ENCODE measurements at regions not wholly inside any gene's neighbourhood (a gene's known extent, or its start where the extent isn't known, plus 50 kb on each side); places are given as distances from the start of the nearest gene placed in this dataset.

GRCh38 chrX:25573631-25574030 lies 557.9 kb upstream of the ARX start:
- no peak for TF ChIP-seq POLR2A (IDR thresholded peaks at IDR 0.05)
- no peak for TF ChIP-seq EP300 (IDR thresholded peaks at IDR 0.05; ENCODE audit: low read depth)
- TF ChIP-seq POLR2AphosphoS5 (IDR thresholded peaks at IDR 0.05) = no peak
- TF ChIP-seq, protein P1, sequence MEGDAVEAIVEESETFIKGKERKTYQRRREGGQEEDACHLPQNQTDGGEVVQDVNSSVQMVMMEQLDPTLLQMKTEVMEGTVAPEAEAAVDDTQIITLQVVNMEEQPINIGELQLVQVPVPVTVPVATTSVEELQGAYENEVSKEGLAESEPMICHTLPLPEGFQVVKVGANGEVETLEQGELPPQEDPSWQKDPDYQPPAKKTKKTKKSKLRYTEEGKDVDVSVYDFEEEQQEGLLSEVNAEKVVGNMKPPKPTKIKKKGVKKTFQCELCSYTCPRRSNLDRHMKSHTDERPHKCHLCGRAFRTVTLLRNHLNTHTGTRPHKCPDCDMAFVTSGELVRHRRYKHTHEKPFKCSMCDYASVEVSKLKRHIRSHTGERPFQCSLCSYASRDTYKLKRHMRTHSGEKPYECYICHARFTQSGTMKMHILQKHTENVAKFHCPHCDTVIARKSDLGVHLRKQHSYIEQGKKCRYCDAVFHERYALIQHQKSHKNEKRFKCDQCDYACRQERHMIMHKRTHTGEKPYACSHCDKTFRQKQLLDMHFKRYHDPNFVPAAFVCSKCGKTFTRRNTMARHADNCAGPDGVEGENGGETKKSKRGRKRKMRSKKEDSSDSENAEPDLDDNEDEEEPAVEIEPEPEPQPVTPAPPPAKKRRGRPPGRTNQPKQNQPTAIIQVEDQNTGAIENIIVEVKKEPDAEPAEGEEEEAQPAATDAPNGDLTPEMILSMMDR (IDR thresholded peaks at IDR 0.05) = no peak
- H3K4me1 ChIP-seq = no peaks in the 10 kb centered on the region
- H3K36me3 ChIP-seq = no peaks in the 10 kb centered on the region
- intact Hi-C loops (cut with DNase I; ENCODE audit: low total_unique reads) (no loop called here), in situ Hi-C loops (cut with MboI; ENCODE audit: low pct_ligation_motif_present in 1 of 4, low pct_unique_long_range_greater_than_20kb in 1 of 4, low sequenced_read_pairs in 3 of 4) (no loop called here)
- H3K27me3 ChIP-seq = no peaks in the 10 kb centered on the region
- H3K27ac ChIP-seq = no peak overlapping the region
- no peak for DNase-seq
- no peaks in the 10 kb centered on the region for H3K9me3 ChIP-seq
- no peak overlapping the region for H3K4me3 ChIP-seq

DNA sequence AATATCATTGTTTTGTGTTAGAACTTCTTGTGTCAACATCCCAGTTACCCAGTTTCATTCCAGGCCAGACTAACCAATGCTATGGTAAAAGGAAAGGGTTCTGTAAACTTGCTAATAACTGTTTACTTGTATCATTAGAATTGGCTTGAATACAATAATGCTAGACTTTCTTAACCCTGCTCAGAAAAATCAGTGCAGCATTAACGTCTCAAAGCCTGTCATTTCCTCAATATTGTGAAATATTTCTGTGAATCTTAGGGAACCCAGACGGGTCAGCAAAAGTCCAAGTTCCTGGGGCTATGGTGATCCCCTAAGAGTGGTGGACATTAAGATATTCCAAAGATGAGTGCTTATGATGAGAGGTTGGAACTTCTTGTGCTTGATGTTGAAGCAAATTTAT lies 541.2 kb upstream of the MAGEB18 start:
- Histone ChIP-seq H3K36me3 (no peaks in the 10 kb centered on the region), H3K4me1 (no peaks in the 10 kb centered on the region), H3K27me3 (no peaks in the 10 kb centered on the region), H3K4me3 (no peak overlapping the region), H3K27ac (no peak overlapping the region), H3K9me3 (no peaks in the 10 kb centered on the region)
- no peak for TF ChIP-seq POLR2AphosphoS5 (IDR thresholded peaks at IDR 0.05)
- no peak for TF ChIP-seq EP300 (IDR thresholded peaks at IDR 0.05; ENCODE audit: low read depth)
- no peak for TF ChIP-seq POLR2A (IDR thresholded peaks at IDR 0.05)
- TF ChIP-seq, protein P1 (IDR thresholded peaks at IDR 0.05) = no peak
- intact Hi-C loops (cut with DNase I; ENCODE audit: low total_unique reads) = no loop called here
- WGBS, 2 donors (ENCODE audit: low coverage in 1 of 2) = 45% methylated on average over 2 of the region's 2 CpGs; no CpG with 5 or more reads in 1 of the 2 donors
- no peak for DNase-seq
- in situ Hi-C loops (cut with MboI; ENCODE audit: low pct_ligation_motif_present in 1 of 4, low pct_unique_long_range_greater_than_20kb in 1 of 4, low sequenced_read_pairs in 3 of 4) = loop anchor here in 1 of 4 donors (25.0 kb wide), 1 partner anchor 90 kb away; no protein-coding TSS in a partner anchor

DNA sequence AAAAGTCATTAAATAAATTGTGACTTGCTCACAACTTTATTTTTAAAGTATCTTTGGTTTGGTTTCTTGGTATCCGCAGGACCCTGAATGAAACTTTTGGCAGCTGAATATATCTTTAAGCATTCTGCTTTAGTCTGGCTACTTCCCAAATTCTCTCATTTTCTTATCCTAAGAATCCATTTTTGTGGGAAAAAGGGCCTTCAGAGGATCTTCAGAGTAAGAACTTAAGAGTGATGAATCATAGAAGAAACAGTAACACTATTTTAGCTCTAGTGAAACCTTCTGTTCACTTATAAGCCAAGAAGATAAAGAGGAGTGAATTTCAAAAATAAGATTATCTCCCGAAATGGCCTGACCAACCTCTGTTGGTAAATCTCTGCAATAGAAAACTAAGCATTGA lies 540.6 kb upstream of the MAGEB18 start:
- H3K9me3 ChIP-seq = no peaks in the 10 kb centered on the region
- WGBS, 2 donors (ENCODE audit: low coverage in 1 of 2) = 71 to 89% methylated on average over 1 to 2 of the region's 2 CpGs

GRCh38 chrX:25599061-25599460 lies 539.1 kb upstream of the MAGEB18 start:
- intact Hi-C loops (cut with DNase I; ENCODE audit: low total_unique reads) = no loop called here
- no peak overlapping the region for H3K27ac ChIP-seq
- H3K4me1 ChIP-seq = no peaks in the 10 kb centered on the region
- 62% methylated on average over 3 of the region's 3 CpGs; no CpG with 5 or more reads in 1 of the 2 donors for WGBS, 2 donors (ENCODE audit: low coverage in 1 of 2)
- in situ Hi-C loops (cut with MboI; ENCODE audit: low pct_ligation_motif_present in 1 of 4, low pct_unique_long_range_greater_than_20kb in 1 of 4, low sequenced_read_pairs in 3 of 4) = loop anchor here in 1 of 4 donors (25.0 kb wide), 1 partner anchor 88 kb away; no protein-coding TSS in a partner anchor
- TF ChIP-seq POLR2AphosphoS5 (IDR thresholded peaks at IDR 0.05) = no peak
- TF ChIP-seq EP300 (IDR thresholded peaks at IDR 0.05; ENCODE audit: low read depth) = no peak
- TF ChIP-seq POLR2A (IDR thresholded peaks at IDR 0.05) = no peak
- TF ChIP-seq, protein P1 (IDR thresholded peaks at IDR 0.05) = no peak
- no peaks in the 10 kb centered on the region for H3K27me3 ChIP-seq
- H3K36me3 ChIP-seq = no peaks in the 10 kb centered on the region
- no peak for DNase-seq
- H3K9me3 ChIP-seq = no peaks in the 10 kb centered on the region
- H3K4me3 ChIP-seq = no peak overlapping the region

More for the DNA sequence above, 540.6 kb upstream of the MAGEB18 start:
- TF ChIP-seq EP300 (IDR thresholded peaks at IDR 0.05; ENCODE audit: low read depth) (no peak), POLR2AphosphoS5 (IDR thresholded peaks at IDR 0.05) (no peak), POLR2A (IDR thresholded peaks at IDR 0.05) (no peak)
- TF ChIP-seq, protein P1 (IDR thresholded peaks at IDR 0.05) = no peak
- H3K27ac ChIP-seq = no peak overlapping the region
- no peaks in the 10 kb centered on the region for H3K36me3 ChIP-seq
- in situ Hi-C loops (cut with MboI; ENCODE audit: low pct_ligation_motif_present in 1 of 4, low pct_unique_long_range_greater_than_20kb in 1 of 4, low sequenced_read_pairs in 3 of 4) = loop anchor here in 1 of 4 donors (25.0 kb wide), 1 partner anchor 90 kb away; no protein-coding TSS in a partner anchor
- no peaks in the 10 kb centered on the region for H3K27me3 ChIP-seq
- no peak for DNase-seq
- H3K4me1 ChIP-seq = no peaks in the 10 kb centered on the region
- intact Hi-C loops (cut with DNase I; ENCODE audit: low total_unique reads) = no loop called here
- no peak overlapping the region for H3K4me3 ChIP-seq
